Astrocyte (in vitro differentiated cells and primary cell): ENCODE measurements at regions not wholly inside any gene's neighbourhood (a gene's known extent, or its start where the extent isn't known, plus 50 kb on each side); places are given as distances from the start of the nearest gene placed in this dataset.

Experiments used
- EZH2 ChIP-seq: IDR thresholded peaks from 2 replicates; pipeline ENCODE4 v1.6.1; 2012; ENCODE audit warnings: mild to moderate bottlenecking, low read length, inconsistent platforms; ENCODE audit not compliant: insufficient read depth
- TF ChIP-seq, protein P1 (sequence below): IDR thresholded peaks from 2 replicates; pipeline ENCODE4 v1.5.1; 2011; ENCODE audit warnings: low read depth, mild to moderate bottlenecking, inconsistent platforms, low read length, moderate library complexity; ENCODE audit not compliant: insufficient read depth

DNA sequence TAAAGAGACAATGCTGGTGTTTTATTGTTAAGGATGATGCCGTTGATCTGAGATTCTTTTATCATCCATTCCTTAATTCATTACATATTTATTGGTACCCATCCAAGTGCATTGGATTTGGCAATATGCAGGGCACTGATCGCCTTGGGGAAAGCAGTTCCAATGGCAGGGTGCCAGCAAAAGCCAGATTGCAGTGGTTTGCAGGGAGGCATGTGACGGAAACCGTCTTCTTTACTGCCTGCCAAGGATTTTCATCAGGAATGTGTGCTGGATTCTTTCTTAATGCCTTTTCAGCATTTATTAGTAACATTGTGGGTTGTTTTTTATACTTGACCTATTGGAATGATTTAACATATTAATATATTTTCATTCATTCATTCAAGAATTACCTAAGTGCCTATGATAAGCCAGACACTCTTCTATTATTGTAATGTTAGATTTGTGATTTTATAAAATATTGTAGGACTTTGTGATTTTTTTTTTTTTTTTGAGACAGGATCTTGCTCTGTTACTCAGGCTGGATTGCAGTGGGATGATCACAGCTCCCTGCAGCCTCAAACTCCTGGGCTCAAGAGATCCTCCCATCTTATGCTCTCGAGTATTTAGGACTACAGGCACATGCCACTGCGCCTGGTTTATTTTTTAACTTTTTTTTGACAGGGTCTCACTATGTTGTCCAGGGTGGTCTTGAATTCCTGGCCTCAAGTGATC lies 93.4 kb upstream of the TNRC6A start:
- TF ChIP-seq, protein P1, sequence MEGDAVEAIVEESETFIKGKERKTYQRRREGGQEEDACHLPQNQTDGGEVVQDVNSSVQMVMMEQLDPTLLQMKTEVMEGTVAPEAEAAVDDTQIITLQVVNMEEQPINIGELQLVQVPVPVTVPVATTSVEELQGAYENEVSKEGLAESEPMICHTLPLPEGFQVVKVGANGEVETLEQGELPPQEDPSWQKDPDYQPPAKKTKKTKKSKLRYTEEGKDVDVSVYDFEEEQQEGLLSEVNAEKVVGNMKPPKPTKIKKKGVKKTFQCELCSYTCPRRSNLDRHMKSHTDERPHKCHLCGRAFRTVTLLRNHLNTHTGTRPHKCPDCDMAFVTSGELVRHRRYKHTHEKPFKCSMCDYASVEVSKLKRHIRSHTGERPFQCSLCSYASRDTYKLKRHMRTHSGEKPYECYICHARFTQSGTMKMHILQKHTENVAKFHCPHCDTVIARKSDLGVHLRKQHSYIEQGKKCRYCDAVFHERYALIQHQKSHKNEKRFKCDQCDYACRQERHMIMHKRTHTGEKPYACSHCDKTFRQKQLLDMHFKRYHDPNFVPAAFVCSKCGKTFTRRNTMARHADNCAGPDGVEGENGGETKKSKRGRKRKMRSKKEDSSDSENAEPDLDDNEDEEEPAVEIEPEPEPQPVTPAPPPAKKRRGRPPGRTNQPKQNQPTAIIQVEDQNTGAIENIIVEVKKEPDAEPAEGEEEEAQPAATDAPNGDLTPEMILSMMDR = no peak
- no peak for TF ChIP-seq EZH2
